GM19043 (cell line): ENCODE measurements at regions not wholly inside any gene's neighbourhood (a gene's known extent, or its start where the extent isn't known, plus 50 kb on each side); places are given as distances from the start of the nearest gene placed in this dataset.

Experiments
- ATAC-seq: cut with Tn5 transposase; IDR thresholded peaks from one replicate; pipeline ENCODE4 v1.9.1; 2021; ENCODE audit warnings: low read depth; ENCODE audit not compliant: unreplicated experiment

- no peak for ATAC-seq
Observed at GRCh38 chr2:118791483-118791882, 56.0 kb downstream of the EN1 start.

GRCh38 chr2:118786746-118787145, 60.7 kb downstream of the EN1 start:
- no peak for ATAC-seq

- no peak for ATAC-seq
Observed at GRCh38 chr2:118784860-118785259, 62.6 kb downstream of the EN1 start.

- ATAC-seq = no peak
Observed at GRCh38 chr2:118779362-118779761, 68.1 kb downstream of the EN1 start.

- ATAC-seq = no peak
Observed at GRCh38 chr2:118774458-118775133, 72.9 kb downstream of the EN1 start.

GRCh38 chr2:118773826-118774225, 73.6 kb downstream of the EN1 start:
- ATAC-seq = no peak

GRCh38 chr2:118772487-118773200, 74.8 kb downstream of the EN1 start:
- no peak for ATAC-seq

- no peak for ATAC-seq
Observed at GRCh38 chr2:118769707-118770400, 77.6 kb downstream of the EN1 start.

GRCh38 chr2:118766871-118767270, 80.6 kb downstream of the EN1 start:
- ATAC-seq = no peak

GRCh38 chr2:118764855-118765254, 82.6 kb downstream of the EN1 start:
- no peak for ATAC-seq

GRCh38 chr2:118763797-118764196, 83.7 kb downstream of the EN1 start:
- ATAC-seq = no peak

- ATAC-seq = no peak
Observed at GRCh38 chr2:118762290-118762689, 85.2 kb downstream of the EN1 start.

GRCh38 chr2:118761771-118762170, 85.7 kb downstream of the EN1 start:
- ATAC-seq = no peak

- ATAC-seq = no peak
Observed at GRCh38 chr2:118755901-118756300, 91.5 kb downstream of the EN1 start.

- no peak for ATAC-seq
Observed at GRCh38 chr2:118755384-118755783, 92.1 kb downstream of the EN1 start.

- no peak for ATAC-seq
Observed at GRCh38 chr2:118752762-118753429, 94.6 kb downstream of the EN1 start.

- no peak for ATAC-seq
Observed at GRCh38 chr2:118750959-118751565, 96.4 kb downstream of the EN1 start.

GRCh38 chr2:118748245-118748885, 99.1 kb downstream of the EN1 start:
- ATAC-seq = no peak

GRCh38 chr2:118747637-118748036, 99.8 kb downstream of the EN1 start:
- no peak for ATAC-seq

- no peak for ATAC-seq
Observed at GRCh38 chr2:118747066-118747465, 100.4 kb downstream of the EN1 start.
